GM18507 (cell line): ENCODE measurements at regions not wholly inside any gene's neighbourhood (a gene's known extent, or its start where the extent isn't known, plus 50 kb on each side); places are given as distances from the start of the nearest gene placed in this dataset.

Experiments used
- DNase-seq: peaks from one replicate; pipeline ENCODE4 v3.0.0; 2011; ENCODE audit warnings: low read depth; ENCODE audit not compliant: insufficient read length; ENCODE audit errors: extremely low spot score
- FAIRE-seq: peaks from 2 replicates; lab custom pipeline; 2011; peaks lifted over from hg19 to GRCh38; lab: Jason Lieb, UNC

DNA sequence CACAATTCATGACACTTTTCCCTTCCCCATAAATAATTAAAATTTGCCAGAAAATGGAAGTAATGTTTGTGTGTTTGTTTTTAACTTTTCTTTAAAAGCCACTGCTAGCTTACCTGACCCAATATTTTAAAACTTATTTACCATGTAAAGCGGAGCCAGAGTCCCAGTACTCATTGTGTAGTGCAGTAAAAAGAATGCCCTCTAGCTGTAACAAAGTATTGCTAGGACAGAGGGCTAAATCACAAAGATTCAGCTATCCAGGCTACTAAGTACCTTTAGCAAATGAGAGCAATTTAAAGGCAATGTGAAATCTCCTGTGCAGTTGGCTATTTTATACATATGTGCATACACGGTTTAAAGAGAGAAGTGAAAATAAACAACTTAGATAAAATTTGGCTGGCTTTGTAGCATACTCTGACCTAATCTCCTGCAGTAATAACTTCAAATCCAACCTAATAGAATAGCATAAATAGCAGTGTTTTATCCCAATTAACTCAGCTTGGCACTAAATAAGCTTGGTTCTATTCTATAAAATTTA lies 997.4 kb upstream of the PIK3C3 start:
- FAIRE-seq (no peak), DNase-seq (no peak)

DNA sequence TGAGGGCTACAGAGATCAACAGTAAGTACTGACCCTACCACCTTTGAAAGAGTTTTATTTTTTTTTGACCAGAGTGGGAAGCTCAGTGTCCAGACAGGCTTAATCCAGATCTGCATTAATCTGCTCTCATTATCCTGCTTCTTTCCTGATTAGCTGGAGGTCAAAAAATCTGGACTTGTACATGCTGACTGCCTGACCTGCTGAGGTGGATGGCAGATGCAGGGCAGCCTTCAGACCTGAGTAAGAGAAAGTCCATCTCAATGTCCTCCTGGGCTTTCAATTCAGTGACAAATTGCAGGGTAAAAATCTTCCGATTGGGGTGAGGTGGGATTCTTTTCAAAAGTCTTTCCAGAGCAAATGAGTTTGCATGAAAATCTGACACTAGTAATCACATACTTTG lies 998.8 kb upstream of the PIK3C3 start:
- DNase-seq = no peak
- no peak for FAIRE-seq

DNA sequence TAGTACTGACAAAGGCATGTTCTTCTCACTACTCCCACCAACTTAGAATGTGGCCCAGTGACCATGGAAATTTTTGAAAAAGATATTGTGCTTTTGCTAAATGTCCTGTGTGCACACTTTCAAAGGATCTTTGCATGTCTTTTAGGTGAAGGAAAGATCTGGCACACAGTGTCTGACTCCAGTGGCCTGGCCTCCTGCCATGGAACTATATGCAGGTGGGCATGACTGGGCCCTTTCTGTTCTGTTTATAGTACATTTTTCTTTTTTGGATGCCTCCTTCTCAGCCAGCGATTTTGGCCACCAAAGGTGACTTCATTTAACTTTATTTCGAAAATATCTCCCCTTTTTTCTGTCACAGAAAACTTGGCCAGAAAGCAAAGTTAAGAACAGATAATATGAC lies 999.7 kb upstream of the PIK3C3 start:
- FAIRE-seq = no peak
- DNase-seq = no peak

DNA sequence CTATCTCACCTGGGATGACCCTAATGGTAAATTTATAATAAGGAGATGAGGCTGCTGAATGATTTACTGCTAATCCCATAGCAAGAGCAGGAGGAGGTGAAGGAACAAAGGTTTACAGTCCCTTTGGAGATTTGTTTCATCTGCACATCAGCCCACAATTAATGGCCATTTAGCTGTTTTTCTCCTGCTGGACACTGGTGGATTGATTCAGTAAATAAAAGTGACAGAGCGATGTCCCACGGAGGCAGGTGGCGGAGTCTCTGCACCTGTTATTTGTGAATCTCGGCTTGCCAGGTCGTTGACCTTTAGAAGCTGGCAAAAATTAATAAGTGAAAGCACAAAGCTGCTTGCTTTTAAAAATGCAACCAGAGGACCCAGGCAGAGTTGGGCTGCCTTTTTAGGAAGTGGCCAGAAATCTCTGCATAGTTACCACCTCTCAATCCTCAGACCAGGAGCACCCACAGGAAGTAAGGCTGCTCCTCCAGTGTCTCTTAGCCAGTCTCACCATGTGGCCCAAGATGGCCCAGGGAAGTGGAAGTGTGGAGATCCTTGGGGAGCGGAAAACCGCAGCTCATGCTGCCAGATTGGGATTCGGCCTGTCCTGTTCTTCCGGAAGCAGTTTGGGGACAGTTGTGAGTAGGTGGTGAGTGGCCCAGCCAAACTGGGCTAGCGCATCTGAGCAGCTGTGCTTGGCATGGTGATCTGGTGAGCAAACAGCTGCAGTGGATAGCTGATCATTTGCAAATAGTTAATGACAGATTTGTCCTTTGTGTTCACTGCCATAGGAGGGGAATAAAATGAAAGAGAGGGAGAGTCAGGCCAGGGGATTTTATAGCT lies 1005.7 kb upstream of the PIK3C3 start:
- no peak for FAIRE-seq

DNA sequence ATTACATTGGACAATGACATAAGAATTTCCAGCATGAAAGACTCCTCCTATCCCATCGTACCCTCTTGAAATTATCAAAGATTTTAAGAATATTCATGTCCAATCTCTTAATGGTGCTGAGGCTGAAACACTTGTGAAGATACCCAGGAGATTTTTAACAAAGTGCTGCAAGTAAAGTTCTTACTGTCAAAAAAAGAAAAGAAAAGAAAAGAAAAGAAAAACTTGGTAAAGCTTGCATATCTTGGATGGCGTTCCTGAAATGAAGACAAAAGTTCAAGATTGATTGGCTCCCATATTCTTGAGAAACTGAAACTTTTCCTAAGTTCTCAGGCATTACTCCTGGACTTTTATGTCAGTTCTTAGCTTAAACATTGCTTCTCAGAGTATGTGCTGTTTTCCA lies 1010.5 kb upstream of the PIK3C3 start:
- DNase-seq (no peak), FAIRE-seq (no peak)

More for the DNA sequence above, 1005.7 kb upstream of the PIK3C3 start:
- DNase-seq = no peak

DNA sequence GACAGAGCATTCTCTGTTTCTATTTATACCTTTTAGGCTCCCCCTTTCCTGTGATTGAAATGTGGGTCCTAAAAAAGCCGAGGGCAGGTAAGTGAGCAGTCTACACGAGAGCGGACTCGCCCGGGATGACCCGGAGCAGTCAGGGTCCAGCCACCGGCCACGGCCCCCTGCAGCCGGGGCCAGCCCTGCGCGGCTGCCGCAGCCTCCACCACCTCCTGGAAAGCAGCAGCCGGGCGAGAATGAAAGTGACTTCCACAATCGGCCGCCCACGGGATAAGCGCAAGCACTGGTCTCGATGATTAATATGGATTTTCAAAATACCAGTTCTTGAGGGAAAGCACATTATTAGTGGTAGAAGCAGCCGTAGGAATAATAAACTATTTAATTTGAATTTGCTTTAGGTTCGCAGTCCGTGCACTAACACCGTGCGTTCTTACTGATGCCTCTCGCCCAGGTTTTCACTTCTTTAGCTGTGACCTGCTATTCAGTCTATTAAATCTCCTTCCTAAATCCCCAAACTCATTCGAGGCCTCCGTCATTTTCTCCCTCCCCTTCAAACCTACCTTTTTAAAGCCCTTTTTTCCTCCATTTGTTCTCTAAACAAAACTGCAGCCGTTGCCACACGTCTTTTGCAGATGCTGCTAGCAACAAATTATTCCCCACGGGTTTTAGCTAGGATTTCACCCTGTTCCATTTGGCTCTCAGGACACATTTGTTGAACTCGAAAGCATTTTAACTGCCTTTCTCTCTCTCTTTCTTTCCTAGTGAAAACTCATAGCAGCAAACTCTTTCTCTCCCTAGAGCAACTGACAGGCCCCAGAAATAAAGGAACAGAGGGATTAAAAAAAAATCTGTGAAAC lies 1015.1 kb upstream of the PIK3C3 start:
- FAIRE-seq = no peak

DNA sequence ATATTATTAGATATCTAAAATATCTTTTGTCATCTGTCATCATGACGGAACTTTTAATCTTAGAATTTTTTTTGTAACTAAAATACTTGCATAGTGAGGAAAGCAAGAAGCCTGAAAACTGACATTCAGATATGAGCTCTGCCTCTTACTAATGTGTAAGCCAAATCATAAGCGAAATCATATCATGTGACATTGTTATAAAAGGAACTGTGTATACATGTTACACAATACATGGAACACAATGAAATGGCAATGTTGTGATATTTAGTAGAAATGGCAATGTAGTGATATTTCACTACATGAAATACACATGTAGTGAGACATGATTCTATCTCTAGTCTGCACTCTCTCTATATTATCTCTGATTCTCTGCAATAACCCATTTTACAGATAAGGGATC lies 1016.4 kb upstream of the PIK3C3 start:
- DNase-seq = no peak
- FAIRE-seq = no peak

More for the DNA sequence above, 1015.1 kb upstream of the PIK3C3 start:
- DNase-seq = no peak

DNA sequence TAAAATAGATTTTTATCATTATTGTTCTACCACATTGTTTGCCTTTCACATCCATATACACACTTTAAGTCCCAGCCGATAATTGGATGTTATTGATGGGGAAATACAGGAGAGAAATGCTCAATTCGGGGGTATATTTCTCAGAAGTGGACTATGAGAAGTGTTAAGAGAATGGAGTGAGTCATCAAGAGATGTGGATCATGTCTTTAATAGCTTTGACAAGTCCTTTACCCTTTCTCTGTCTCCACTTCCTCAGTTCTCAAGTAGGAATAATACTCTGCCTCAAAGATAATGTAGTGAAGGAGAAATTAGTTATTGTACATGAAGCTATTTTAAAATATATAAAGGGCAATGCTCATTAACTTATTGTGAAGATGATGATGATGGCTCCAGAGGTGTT lies 1017.6 kb upstream of the PIK3C3 start:
- DNase-seq = no peak
- FAIRE-seq = no peak

DNA sequence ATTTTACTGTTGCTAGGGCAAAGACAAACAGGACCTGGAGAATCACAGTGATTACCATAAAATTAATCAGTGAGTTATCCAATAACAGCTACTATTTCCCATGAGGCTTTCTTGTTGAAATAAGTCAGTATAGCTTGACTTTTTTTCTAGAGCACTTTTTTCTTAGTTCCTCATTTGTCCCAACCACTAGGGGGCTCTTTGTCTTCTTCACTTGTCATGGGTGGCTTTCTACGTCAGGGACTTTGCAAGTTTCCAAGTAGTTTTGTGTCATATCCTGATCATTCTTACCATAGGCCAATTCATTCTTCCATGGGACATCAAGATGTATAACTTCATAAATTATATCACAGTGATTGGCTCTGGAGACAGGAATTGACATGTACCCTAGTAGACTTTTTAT lies 1019.6 kb upstream of the PIK3C3 start:
- no peak for DNase-seq
- FAIRE-seq = no peak

DNA sequence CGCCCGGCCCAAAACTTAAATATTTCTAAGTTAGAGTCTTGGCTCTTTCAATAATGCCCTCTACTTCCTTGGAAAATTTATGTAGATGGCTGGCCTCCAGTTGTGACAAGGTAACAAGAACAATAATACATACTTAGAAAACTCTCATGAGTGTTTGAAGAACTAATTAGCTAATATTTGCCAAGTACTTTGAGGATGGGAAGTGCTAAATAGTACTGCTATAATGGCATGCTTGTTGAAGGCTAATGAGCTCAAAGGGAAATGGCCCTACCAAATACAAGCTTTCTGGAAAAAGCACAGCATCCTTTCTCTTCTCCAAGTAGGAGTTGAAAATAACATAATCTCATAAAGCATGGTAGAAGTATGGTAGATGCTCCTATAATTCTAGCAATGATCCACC lies 1022.2 kb upstream of the PIK3C3 start:
- DNase-seq (no peak), FAIRE-seq (no peak)

DNA sequence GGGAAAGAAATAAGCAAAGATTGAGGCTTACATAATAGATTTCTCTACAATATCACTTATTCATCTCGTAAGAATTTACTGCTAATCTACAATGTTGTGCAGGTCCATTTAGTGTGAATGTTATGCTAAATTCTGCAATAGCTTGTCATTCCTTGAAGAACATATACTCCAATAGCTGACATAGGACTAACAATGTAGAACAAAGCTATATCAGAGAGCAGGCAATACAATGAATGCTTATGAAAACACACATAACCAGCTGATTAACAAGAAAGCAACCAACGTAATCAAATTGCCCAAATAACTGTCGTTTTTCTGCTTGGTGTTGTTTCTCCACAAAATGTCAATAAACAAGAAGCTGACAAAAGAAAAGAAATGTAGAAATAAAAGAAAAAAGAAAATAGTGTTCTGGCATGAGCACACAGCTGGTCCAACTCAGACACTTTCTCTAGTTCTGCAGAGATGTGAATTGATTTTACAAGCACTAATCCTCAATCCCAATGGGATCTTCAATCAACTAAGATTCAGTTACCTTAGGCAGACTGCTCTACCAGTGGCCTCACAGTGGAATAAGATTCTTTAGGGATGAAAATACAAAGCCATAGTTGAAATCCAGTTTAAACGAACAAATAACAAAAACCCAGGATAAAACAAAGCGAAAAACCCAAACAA lies 1024.7 kb upstream of the PIK3C3 start:
- FAIRE-seq = no peak
- DNase-seq = no peak

DNA sequence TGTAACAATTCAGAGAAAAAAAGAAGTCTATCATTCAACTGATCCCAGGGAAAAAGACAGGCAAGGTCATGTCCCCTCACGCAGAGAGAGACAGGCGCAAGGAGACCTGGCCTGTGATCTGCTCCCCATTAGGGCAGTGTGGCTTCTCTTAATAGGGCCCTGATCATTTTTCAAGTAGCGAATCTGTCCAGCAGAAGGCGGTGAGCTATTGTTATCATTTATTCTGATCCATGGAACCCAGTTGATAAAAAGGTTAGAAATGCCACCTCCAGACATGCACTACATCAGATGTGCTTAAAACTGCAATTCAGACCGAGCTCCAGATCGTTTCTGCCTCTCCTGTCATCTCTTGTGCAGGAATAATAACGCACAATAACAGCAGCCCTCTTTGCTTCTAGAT lies 1025.6 kb upstream of the PIK3C3 start:
- no peak for FAIRE-seq
- DNase-seq = no peak

DNA sequence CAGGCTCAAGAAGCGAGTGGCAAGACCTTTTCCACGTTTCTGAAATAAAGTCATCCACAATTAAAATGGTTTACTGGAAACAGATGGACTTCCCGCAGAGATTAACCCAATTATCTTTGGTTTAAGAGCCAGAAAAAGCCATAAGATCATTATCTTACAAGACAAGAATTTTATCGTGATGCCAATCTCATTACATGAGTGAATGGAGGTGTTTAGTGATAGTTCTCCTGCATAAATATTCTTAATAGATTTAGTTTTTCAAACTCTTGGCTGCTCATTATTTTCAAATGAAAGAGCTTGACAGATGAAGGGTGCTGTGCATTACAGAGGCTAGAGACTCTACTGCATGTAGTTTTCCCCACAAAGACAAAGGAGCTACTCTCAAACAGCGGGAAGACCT lies 1028.4 kb upstream of the PIK3C3 start:
- DNase-seq (no peak), FAIRE-seq (no peak)

DNA sequence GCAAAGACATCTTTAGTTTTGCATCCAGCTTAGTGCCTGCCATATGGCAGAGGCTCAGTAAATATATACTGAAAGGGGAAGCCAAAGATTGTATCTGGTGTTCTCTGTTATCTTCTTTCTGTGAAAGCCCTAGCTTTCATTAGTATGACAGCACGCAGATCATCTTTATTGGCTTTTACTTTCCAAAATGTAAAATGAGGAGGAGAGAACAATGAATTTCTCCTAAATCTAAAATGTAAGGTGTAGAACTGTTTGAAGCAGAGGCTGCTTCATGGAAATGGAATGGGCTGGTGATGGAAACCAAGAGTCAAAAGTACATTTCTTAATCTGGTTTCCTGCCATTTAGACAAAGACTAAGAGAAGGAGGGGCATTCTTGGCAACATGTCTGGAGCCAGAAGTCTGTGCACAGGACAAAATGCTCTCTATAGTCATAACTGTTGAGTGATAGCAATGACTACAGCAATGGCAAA lies 1029.9 kb upstream of the PIK3C3 start:
- FAIRE-seq (no peak), DNase-seq (no peak)

DNA sequence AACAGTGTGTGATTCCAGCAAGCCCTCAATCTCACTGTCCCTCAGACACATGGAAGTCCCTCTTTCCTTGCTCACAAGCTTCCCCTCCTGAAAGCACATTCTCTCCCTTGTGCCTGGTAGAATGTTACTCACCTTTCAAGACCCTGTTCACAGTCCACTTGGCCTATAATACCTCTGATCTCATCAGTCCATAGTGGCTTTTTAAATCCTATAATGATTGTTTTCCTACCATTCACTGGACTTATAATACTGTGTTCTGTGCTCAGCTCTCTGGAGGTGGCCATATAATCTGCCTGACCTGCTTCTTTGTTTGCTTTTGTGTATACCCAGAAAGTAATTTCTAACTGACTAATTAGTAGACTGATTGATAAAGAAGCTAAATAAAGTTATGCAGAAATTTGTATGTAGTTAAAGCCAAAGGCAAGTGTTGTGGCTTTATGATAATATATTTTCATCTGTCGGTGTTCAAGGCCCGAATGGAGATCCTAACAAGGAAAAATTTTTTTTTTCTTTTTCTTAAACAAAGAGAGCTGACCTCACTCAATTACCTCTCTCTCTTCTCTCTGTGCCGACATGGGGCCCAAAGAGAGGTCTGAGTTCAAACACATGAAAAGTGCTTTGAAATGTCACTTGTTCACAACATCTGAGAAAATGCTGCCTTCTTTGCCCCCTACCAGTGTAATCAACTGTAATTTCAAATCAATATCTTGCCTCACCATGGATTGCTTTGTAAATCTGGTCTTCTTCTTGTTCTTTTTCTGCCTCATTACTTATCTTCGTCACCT lies 1033.0 kb upstream of the PIK3C3 start:
- no peak for FAIRE-seq

DNA sequence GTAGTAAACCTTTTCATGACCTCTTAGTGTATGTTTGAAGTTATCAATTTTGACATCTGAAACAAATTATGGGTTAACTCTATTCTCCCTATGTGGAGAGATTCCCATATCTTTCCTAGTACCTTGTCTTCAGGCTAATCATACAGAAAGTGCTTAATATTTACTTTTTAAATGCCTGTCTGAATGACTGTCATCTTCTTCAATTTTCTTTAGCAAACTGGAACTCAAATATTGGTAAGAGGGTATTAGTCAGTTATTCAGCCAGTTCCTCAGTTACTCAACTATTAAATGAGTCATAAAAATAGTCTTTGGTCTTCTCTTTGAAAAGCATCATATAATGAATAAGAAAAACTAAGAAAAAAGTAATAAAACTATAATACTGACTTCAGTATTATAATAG lies 1038.0 kb upstream of the PIK3C3 start:
- no peak for DNase-seq
- FAIRE-seq = no peak

More for the DNA sequence above, 1033.0 kb upstream of the PIK3C3 start:
- DNase-seq = no peak

DNA sequence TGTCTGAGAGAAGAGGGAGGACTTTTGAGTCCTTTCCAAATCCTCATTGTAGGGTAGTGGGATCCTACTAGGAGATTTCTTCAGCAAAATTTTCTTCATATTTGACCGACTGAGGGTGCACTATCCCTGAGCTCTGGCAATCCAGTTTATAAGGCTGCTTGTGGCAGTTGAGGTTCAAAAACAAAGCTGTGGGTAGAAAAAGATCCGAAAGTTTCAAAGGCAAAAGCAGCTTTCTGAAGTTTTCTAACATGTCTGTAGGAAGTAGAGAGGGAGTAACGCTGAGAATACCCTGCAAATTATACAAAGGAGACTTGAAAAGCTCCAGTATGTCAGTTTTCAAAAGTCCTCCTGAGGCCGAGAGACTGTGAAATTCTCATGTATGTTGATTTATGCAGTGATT lies 1039.3 kb upstream of the PIK3C3 start:
- DNase-seq = no peak
- FAIRE-seq = no peak

DNA sequence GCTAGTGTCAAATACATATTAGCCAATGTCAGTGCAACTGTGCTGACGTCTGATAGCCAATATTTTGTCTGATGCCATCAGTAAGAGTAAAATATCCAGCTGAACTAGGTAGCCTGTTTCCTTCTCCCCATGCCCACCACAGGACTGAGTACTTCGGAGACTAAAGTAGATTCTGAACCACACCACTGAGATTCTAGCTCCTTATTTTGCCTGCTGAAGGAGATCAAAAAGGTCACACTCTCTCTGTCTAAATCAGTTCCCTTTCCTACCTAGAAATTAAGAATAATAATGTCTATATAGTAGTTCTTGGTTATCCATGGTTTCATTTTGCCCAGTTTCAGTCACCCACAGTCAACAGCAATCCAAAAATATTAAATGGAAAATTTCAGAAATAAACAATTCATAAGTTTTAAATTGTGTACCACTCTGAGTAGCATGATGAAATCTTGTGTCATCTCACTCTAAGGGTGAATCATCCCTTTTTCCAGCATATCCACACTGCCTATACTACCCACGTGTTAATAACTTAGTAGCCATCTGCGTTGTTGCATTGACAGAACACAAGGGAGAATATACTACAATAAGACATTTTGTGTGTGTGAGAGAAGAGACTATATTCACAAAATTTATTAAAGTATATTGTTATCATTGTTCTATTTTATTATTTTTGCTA lies 1043.3 kb upstream of the PIK3C3 start:
- FAIRE-seq (no peak), DNase-seq (no peak)

DNA sequence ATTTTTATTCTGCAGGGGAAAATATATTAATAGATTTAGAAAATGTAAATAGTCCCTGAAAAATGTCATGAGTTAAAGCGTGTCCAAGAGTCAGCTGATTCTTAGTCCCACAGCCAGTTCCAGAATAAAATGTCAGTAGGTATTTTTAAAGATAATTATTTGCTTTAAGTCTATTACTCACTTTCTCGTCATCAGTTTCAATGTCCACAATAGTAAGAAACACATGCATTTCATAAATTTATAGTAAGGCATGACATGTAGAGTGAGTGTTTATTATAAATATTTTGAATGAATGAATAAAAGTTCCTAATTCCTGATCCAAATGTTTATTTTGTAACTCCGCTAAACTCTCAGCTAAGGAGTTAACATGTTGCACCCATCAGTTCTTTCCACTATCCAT lies 1044.0 kb upstream of the PIK3C3 start:
- DNase-seq = no peak
- no peak for FAIRE-seq
